Stomach (tissue), 8 donors: ENCODE measurements at regions not wholly inside any gene's neighbourhood (a gene's known extent, or its start where the extent isn't known, plus 50 kb on each side); places are given as distances from the start of the nearest gene placed in this dataset.

Experiments used
- DNase-seq, 2 donors: peaks; one replicate each; pipeline versions ENCODE4 v3.0.0 to v3.0.0-alpha.2; 2013 to 2019
- H3K27ac ChIP-seq, 5 donors: fragments of 200-600 bp in 4 of 5; sonication (generic) in 4 of 5; one replicate each; pipeline ENCODE4 v1.5.1; 2013 to 2019; ENCODE audit warnings: mild to moderate bottlenecking in 1 of 5, moderate library complexity in 1 of 5
- H3K27me3 ChIP-seq, 3 donors: fragments of 200-600 bp; sonication (generic); one replicate each; pipeline ENCODE4 v1.5.1; 2017 to 2019; ENCODE audit warnings: mixed run types in 1 of 3
- H3K36me3 ChIP-seq, 4 donors: fragments of 200-600 bp; sonication (generic); 1 replicate in 3 of 4; 2 replicates in 1 of 4; pipeline ENCODE4 v1.5.1; 2016 to 2019
- H3K4me1 ChIP-seq, 4 donors: fragments of 200-600 bp; sonication (generic); one replicate each; pipeline ENCODE4 v1.5.1; 2016 to 2019
- H3K4me3 ChIP-seq, 4 donors: fragments of 200-600 bp; sonication (generic) in 3 of 4; one replicate each; pipeline ENCODE4 v1.5.1; 2016 to 2019; ENCODE audit warnings: mild to moderate bottlenecking in 1 of 4
- H3K9me3 ChIP-seq, 4 donors: fragments of 200-600 bp; sonication (generic); one replicate each; pipeline ENCODE4 v1.5.1; 2016 to 2019
- EP300 ChIP-seq: sonication (generic); formaldehyde crosslinking; IDR thresholded peaks from one replicate; pipeline ENCODE4 v1.6.1; 2017; ENCODE audit warnings: antibody characterized with exemption
- POLR2A ChIP-seq, 4 donors: fragments of 450-650 bp; IDR thresholded peaks; one replicate each; pipeline ENCODE4 v1.6.1; 2016; ENCODE audit warnings: antibody characterized with exemption in 4 of 4, control low read depth in 2 of 4, mild to moderate bottlenecking in 1 of 4, moderate library complexity in 1 of 4
- POLR2AphosphoS5 ChIP-seq, 3 donors: sonication (generic); formaldehyde crosslinking; IDR thresholded peaks; one replicate each; pipeline ENCODE4 v1.6.1; 2016; ENCODE audit warnings: antibody characterized with exemption in 3 of 3
- WGBS, 5 donors: extraction: QIAGEN DNeasy Blood & Tissue Kit in 3 of 5; methylation state at CpG; one replicate each; pipeline versions ENCODE4 v1.1.5 to v1.1.7; 2013 to 2018; 5-methylcytosine and 5-hydroxymethylcytosine counted together
- intact Hi-C: fragments of 100-400 bp; cut with DNase I; formaldehyde crosslinking; loops from one replicate; pipeline ENCODE4 v1.15.1; 2023; ENCODE audit warnings: low total_unique reads
- TF ChIP-seq, protein P1 (sequence below), 7 experiments: fragments of 450-650 bp in 4 of 7; fragments of 200-600 bp in 3 of 7; sonication (generic) in 3 of 7; IDR thresholded peaks; one replicate each; pipeline ENCODE4 v1.5.1; 2016 to 2019; ENCODE audit warnings: antibody characterized with exemption in 7 of 7, control low read depth in 2 of 7, mild to moderate bottlenecking in 1 of 7
- donor health status: healthy with polysubstance abuse.
- donor health status: Bipolar disorder and iron deficiency.
- donor health status: healthy.

DNA sequence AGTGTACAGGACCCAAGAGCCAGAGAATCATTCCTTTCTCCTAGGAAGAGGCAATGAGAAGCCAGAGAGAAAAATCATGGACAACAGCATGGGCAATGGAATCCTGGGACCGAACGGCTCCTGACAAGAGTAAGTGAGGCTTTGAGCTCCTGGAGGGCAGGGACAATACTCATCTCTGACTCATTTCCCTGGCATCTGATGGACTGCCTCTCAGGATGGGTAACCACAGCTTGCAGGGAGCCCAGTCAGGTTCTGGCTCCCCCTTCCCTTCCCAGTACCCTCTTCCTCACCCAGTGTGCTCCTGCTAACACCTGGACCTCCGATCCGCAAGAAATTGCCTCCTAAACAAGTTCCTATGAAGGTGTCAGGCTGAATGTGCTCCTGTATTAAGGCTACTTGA lies 51.2 kb upstream of the SORCS3 start:
- no peaks in the 10 kb centered on the region for H3K36me3 ChIP-seq
- H3K27ac ChIP-seq, result no peak overlapping the region
- 75 to 89% (median 84%) methylated on average over 4 of the region's 4 CpGs for WGBS, 5 donors
- DNase-seq, result no peak
- no peak overlapping the region for H3K4me3 ChIP-seq
- intact Hi-C loops, result no loop called here
- H3K4me1 ChIP-seq, result no peaks in the 10 kb centered on the region
- H3K9me3 ChIP-seq, result no peaks in the 10 kb centered on the region
- H3K27me3 ChIP-seq, result peaks cover 0 to 14% (median 0%) of the 10 kb centered on the region in 3 donors
- TF ChIP-seq POLR2AphosphoS5 (IDR thresholded peaks at IDR 0.05) (no peak), EP300 (no peak), POLR2A (IDR thresholded peaks at IDR 0.05) (no peak)
- TF ChIP-seq, protein P1, sequence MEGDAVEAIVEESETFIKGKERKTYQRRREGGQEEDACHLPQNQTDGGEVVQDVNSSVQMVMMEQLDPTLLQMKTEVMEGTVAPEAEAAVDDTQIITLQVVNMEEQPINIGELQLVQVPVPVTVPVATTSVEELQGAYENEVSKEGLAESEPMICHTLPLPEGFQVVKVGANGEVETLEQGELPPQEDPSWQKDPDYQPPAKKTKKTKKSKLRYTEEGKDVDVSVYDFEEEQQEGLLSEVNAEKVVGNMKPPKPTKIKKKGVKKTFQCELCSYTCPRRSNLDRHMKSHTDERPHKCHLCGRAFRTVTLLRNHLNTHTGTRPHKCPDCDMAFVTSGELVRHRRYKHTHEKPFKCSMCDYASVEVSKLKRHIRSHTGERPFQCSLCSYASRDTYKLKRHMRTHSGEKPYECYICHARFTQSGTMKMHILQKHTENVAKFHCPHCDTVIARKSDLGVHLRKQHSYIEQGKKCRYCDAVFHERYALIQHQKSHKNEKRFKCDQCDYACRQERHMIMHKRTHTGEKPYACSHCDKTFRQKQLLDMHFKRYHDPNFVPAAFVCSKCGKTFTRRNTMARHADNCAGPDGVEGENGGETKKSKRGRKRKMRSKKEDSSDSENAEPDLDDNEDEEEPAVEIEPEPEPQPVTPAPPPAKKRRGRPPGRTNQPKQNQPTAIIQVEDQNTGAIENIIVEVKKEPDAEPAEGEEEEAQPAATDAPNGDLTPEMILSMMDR (IDR thresholded peaks at IDR 0.05), result no peak
